H1 (cell line): ENCODE measurements at regions not wholly inside any gene's neighbourhood (a gene's known extent, or its start where the extent isn't known, plus 50 kb on each side); places are given as distances from the start of the nearest gene placed in this dataset.

Experiments
- CTCF ChIA-PET: fragments of 300-600 bp; sonication (Branson Sonifier 250); formaldehyde crosslinking; loops from one replicate; lab custom pipeline; 2021; ENCODE audit not compliant: partially characterized antibody; lab: Charles Lee
- POLR2A ChIA-PET: fragments of 300-600 bp; sonication (Branson Sonifier 250); formaldehyde crosslinking; loops from one replicate; lab custom pipeline; 2021; ENCODE audit warnings: inconsistent platforms; ENCODE audit not compliant: partially characterized antibody; lab: Charles Lee
- DNase-seq, 2 experiments: peaks; one replicate each; pipeline versions ENCODE4 v3.0.0 to v3.0.0-alpha.2; 2010 to 2022; ENCODE audit warnings: low spot score in 2 of 2, low read depth in 1 of 2, mixed read lengths in 1 of 2
- FAIRE-seq: peaks from 2 replicates; lab custom pipeline; 2011; peaks lifted over from hg19 to GRCh38; lab: Jason Lieb, UNC
- H2AFZ ChIP-seq: 2 replicates; pipeline ENCODE4 v1.8.1; 2012; ENCODE audit warnings: low read length, inconsistent platforms
- H2AK5ac ChIP-seq: 2 replicates; pipeline ENCODE4 v1.6.1; 2013; ENCODE audit warnings: low read depth, low read length
- H2BK120ac ChIP-seq: replicated peaks from 2 replicates; pipeline ENCODE3; 2013; ENCODE audit warnings: low read depth, low read length, inconsistent platforms
- H2BK12ac ChIP-seq: 2 replicates; pipeline ENCODE4 v1.6.1; 2013; ENCODE audit warnings: low read depth, low read length
- H2BK15ac ChIP-seq: 2 replicates; pipeline ENCODE4 v1.6.1; 2013; ENCODE audit warnings: low read length
- H2BK20ac ChIP-seq: 2 replicates; pipeline ENCODE4 v1.6.1; 2013; ENCODE audit warnings: low read length
- H2BK5ac ChIP-seq: 2 replicates; pipeline ENCODE4 v1.6.1; 2013; ENCODE audit warnings: low read depth, low read length
- H3K14ac ChIP-seq: 2 replicates; pipeline ENCODE4 v1.6.1; 2013; ENCODE audit warnings: inconsistent platforms; ENCODE audit not compliant: insufficient read length
- H3K18ac ChIP-seq: 2 replicates; pipeline ENCODE4 v1.6.1; 2013; ENCODE audit warnings: low read length; ENCODE audit errors: extremely low read depth
- H3K23ac ChIP-seq: 2 replicates; pipeline ENCODE4 v1.6.1; 2013; ENCODE audit warnings: inconsistent platforms; ENCODE audit not compliant: insufficient read length
- H3K23me2 ChIP-seq: 2 replicates; pipeline ENCODE4 v1.6.1; 2013; ENCODE audit warnings: low read depth, low read length
- H3K27ac ChIP-seq: 2 replicates; pipeline ENCODE4 v1.6.1; 2011; ENCODE audit warnings: low read depth, low read length, inconsistent platforms
- H3K27me3 ChIP-seq, 4 experiments: replicated peaks in 1 of 4; 1 replicate in 1 of 4; 2 replicates in 3 of 4; pipeline versions ENCODE4 v1.6.1 to v1.8.1; 2011 to 2013; ENCODE audit warnings: low read length in 3 of 4, mild to moderate bottlenecking in 3 of 4, inconsistent platforms in 2 of 4, mixed read lengths in 2 of 4, moderate library complexity in 1 of 4; ENCODE audit not compliant: control insufficient read depth in 3 of 4, insufficient read depth in 3 of 4; ENCODE audit errors: extremely low read depth in 1 of 4
- H3K36me3 ChIP-seq, 4 experiments: 2 replicates each; pipeline versions ENCODE4 v1.6.1 to v1.8.1; 2011 to 2013; ENCODE audit warnings: mild to moderate bottlenecking in 4 of 4, low read length in 3 of 4, moderate library complexity in 2 of 4, control low read depth in 1 of 4, inconsistent platforms in 1 of 4; ENCODE audit not compliant: insufficient read depth in 4 of 4, control insufficient read depth in 2 of 4
- H3K4ac ChIP-seq: replicated peaks from 2 replicates; pipeline ENCODE3; 2013; ENCODE audit warnings: low read length, low read depth, mixed read lengths, inconsistent platforms; ENCODE audit not compliant: insufficient read length
- H3K4me1 ChIP-seq, 4 experiments: replicated peaks in 1 of 4; 1 replicate in 1 of 4; 2 replicates in 3 of 4; pipeline versions ENCODE4 v1.6.1 to v1.8.1; 2011 to 2013; ENCODE audit warnings: low read length in 3 of 4, inconsistent platforms in 2 of 4, mixed read lengths in 1 of 4; ENCODE audit not compliant: insufficient read depth in 4 of 4, control insufficient read depth in 3 of 4
- H3K4me2 ChIP-seq, 2 experiments: 2 replicates each; pipeline versions ENCODE4 v1.6.1 to v1.8.1; 2011 to 2013; ENCODE audit warnings: low read depth in 2 of 2, low read length in 2 of 2, control low read depth in 1 of 2, inconsistent platforms in 1 of 2, mild to moderate bottlenecking in 1 of 2; ENCODE audit not compliant: insufficient read depth in 1 of 2
- H3K4me3 ChIP-seq, 4 experiments: fragments of 200-600, 300-600 bp in 1 of 4; sonication (generic), shearing (Covaris generic), sonication (Bioruptor Twin) in 1 of 4; 2 replicates each; pipeline versions ENCODE4 v1.5.1 to v1.8.1; 2011 to 2016; ENCODE audit warnings: low read length in 4 of 4, low read depth in 3 of 4, control low read depth in 2 of 4, inconsistent platforms in 2 of 4, mild to moderate bottlenecking in 2 of 4, mixed read lengths in 1 of 4, moderate library complexity in 1 of 4; ENCODE audit not compliant: insufficient read depth in 2 of 4; ENCODE audit errors: extremely low read depth in 1 of 4
- H3K56ac ChIP-seq: replicated peaks from 2 replicates; pipeline ENCODE3; 2013; ENCODE audit warnings: low read depth, mild to moderate bottlenecking, mixed read lengths, low read length, inconsistent platforms; ENCODE audit not compliant: insufficient read length
- H3K79me1 ChIP-seq: 2 replicates; pipeline ENCODE4 v1.6.1; 2013; ENCODE audit warnings: low read depth, low read length, control low read depth
- H3K79me2 ChIP-seq, 2 experiments: 2 replicates each; pipeline versions ENCODE4 v1.6.1 to v1.8.1; 2012 to 2013; ENCODE audit warnings: low read length in 2 of 2, mild to moderate bottlenecking in 2 of 2, inconsistent platforms in 1 of 2; ENCODE audit not compliant: insufficient read depth in 2 of 2, control insufficient read depth in 1 of 2
- H3K9ac ChIP-seq, 4 experiments: replicated peaks in 1 of 4; 1 replicate in 1 of 4; 2 replicates in 3 of 4; pipeline versions ENCODE4 v1.6.1 to v1.8.1; 2011 to 2013; ENCODE audit warnings: low read depth in 3 of 4, low read length in 3 of 4, control low read depth in 2 of 4, mild to moderate bottlenecking in 2 of 4, moderate library complexity in 2 of 4, inconsistent platforms in 1 of 4; ENCODE audit errors: extremely low read depth in 1 of 4
- H3K9me3 ChIP-seq, 2 experiments: 2 replicates each; pipeline versions ENCODE4 v1.6.1 to v1.8.1; 2012 to 2013; ENCODE audit warnings: mild to moderate bottlenecking in 2 of 2, moderate library complexity in 2 of 2, control low read depth in 1 of 2, inconsistent platforms in 1 of 2, low read depth in 1 of 2, low read length in 1 of 2, mixed read lengths in 1 of 2; ENCODE audit not compliant: insufficient read depth in 2 of 2
- H4K20me1 ChIP-seq, 2 experiments: replicated peaks in 1 of 2; 2 replicates each; pipeline versions ENCODE3 to v1.8.1; 2011 to 2013; ENCODE audit warnings: inconsistent platforms in 2 of 2, low read length in 2 of 2, mild to moderate bottlenecking in 1 of 2; ENCODE audit not compliant: insufficient read depth in 2 of 2, control insufficient read depth in 1 of 2
- H4K5ac ChIP-seq: 2 replicates; pipeline ENCODE4 v1.6.1; 2013; ENCODE audit warnings: low read length, low read depth, mixed read lengths, inconsistent platforms; ENCODE audit not compliant: insufficient read length
- H4K8ac ChIP-seq: 2 replicates; pipeline ENCODE4 v1.8.0; 2013; ENCODE audit warnings: mild to moderate bottlenecking, moderate library complexity, low read length, inconsistent platforms; ENCODE audit not compliant: insufficient read depth; ENCODE audit errors: extremely low read depth
- H4K91ac ChIP-seq: replicated peaks from 2 replicates; pipeline ENCODE3; 2013; ENCODE audit warnings: low read length, mixed read lengths, inconsistent platforms; ENCODE audit not compliant: insufficient read length
- ASH2L ChIP-seq: fragments of 200-600, 300-600 bp; sonication (generic); IDR thresholded peaks from one replicate; pipeline ENCODE4 v1.7.1; 2017; ENCODE audit warnings: low read length
- BCL11A ChIP-seq, 2 experiments: IDR thresholded peaks; one replicate each; pipeline ENCODE4 v1.6.1; 2011; ENCODE audit warnings: low read depth in 2 of 2, low read length in 2 of 2, mild to moderate bottlenecking in 2 of 2
- CEBPB ChIP-seq: IDR thresholded peaks from 2 replicates; pipeline ENCODE4 v1.6.1; 2012; ENCODE audit warnings: low read depth, low read length
- FOSL1 ChIP-seq: IDR thresholded peaks from 2 replicates; pipeline ENCODE4 v1.6.1; 2011; ENCODE audit warnings: mild to moderate bottlenecking, low read depth, low read length, moderate library complexity; ENCODE audit not compliant: insufficient read depth
- GTF2F1 ChIP-seq: IDR thresholded peaks from 2 replicates; pipeline ENCODE4 v1.6.1; 2012; ENCODE audit warnings: low read depth, low read length, improper control_type of control experiment, borderline replicate concordance
- HDAC2 ChIP-seq, 2 experiments: fragments of 300-600 bp in 1 of 2; sonication (generic) in 1 of 2; IDR thresholded peaks; 2 replicates each; pipeline ENCODE4 v1.6.1; 2011 to 2012; ENCODE audit warnings: low read depth in 2 of 2, low read length in 2 of 2, mild to moderate bottlenecking in 2 of 2, moderate library complexity in 2 of 2, borderline replicate concordance in 1 of 2, inconsistent platforms in 1 of 2
- JUN ChIP-seq: IDR thresholded peaks from 2 replicates; pipeline ENCODE4 v1.6.1; 2011; ENCODE audit warnings: low read depth, mild to moderate bottlenecking, improper control_type of control experiment, low read length
- JUND ChIP-seq: IDR thresholded peaks from 2 replicates; pipeline ENCODE4 v1.6.1; 2011; ENCODE audit warnings: mild to moderate bottlenecking, improper control_type of control experiment, low read length
- NANOG ChIP-seq: IDR thresholded peaks from 2 replicates; pipeline ENCODE4 v1.6.1; 2011; ENCODE audit warnings: low read length, low read depth, mild to moderate bottlenecking, inconsistent platforms; ENCODE audit not compliant: insufficient read depth, poor library complexity, severe bottlenecking
- PHF8 ChIP-seq: fragments of 200-600 bp; sonication (generic); conservative IDR thresholded peaks from 2 replicates; pipeline ENCODE4 v1.7.1; 2012; ENCODE audit warnings: low read depth, mild to moderate bottlenecking, inconsistent platforms, low read length, moderate library complexity
- POLR2AphosphoS5 ChIP-seq: IDR thresholded peaks from 2 replicates; pipeline ENCODE4 v1.6.1; 2011; ENCODE audit warnings: low read depth, low read length
- SIN3A ChIP-seq, 2 experiments: IDR thresholded peaks in 1 of 2; conservative IDR thresholded peaks in 1 of 2; 2 replicates each; pipeline ENCODE4 v1.6.1; 2011 to 2012; ENCODE audit warnings: low read length in 2 of 2, improper control_type of control experiment in 1 of 2, low read depth in 1 of 2, mild to moderate bottlenecking in 1 of 2
- SP4 ChIP-seq: IDR thresholded peaks from 2 replicates; pipeline ENCODE4 v1.6.1; 2012; ENCODE audit warnings: low read length, inconsistent platforms
- TAF7 ChIP-seq: optimal IDR thresholded peaks from 2 replicates; pipeline ENCODE3; 2011; ENCODE audit warnings: low read depth, mild to moderate bottlenecking, inconsistent platforms, low read length, moderate library complexity, borderline replicate concordance
- TBP ChIP-seq: IDR thresholded peaks from 2 replicates; pipeline ENCODE4 v1.6.1; 2011; ENCODE audit warnings: low read depth, low read length, improper control_type of control experiment
- WGBS, 2 experiments: shearing (Covaris generic) in 1 of 2; methylation state at CpG; one replicate each; pipeline versions ENCODE4 v1.1.6 to v1.1.7; 2013 to 2015; ENCODE audit warnings: low lambda C conversion rate in 2 of 2, mixed read lengths in 2 of 2, inconsistent platforms in 1 of 2, low coverage in 1 of 2, missing lambda C conversion rate in 1 of 2; ENCODE audit not compliant: insufficient replicate concordance in 2 of 2, insufficient coverage in 1 of 2, insufficient read length in 1 of 2; ENCODE audit errors: extremely low coverage in 1 of 2, missing lambda C conversion rate in 1 of 2; 5-methylcytosine and 5-hydroxymethylcytosine counted together
- TF ChIP-seq, protein P1 (sequence below): IDR thresholded peaks from 2 replicates; pipeline ENCODE4 v1.6.1; 2012; ENCODE audit warnings: inconsistent platforms

- no peak overlapping the region for H3K4ac ChIP-seq
- H2BK20ac ChIP-seq, result no peak overlapping the region
- no peak overlapping the region for H2AK5ac ChIP-seq
- no peaks in the 10 kb centered on the region for H3K79me1 ChIP-seq
- H3K36me3 ChIP-seq, result no peaks in the 10 kb centered on the region
- H2BK5ac ChIP-seq, result no peak overlapping the region
- no peak overlapping the region for H3K27ac ChIP-seq
- DNase-seq, result no peak
- no peak overlapping the region for H4K91ac ChIP-seq
- no peaks in the 10 kb centered on the region for H3K27me3 ChIP-seq
- no peak overlapping the region for H2AFZ ChIP-seq
- H2BK120ac ChIP-seq, result no peak overlapping the region
- H2BK15ac ChIP-seq, result no peak overlapping the region
- no peaks in the 10 kb centered on the region for H3K9me3 ChIP-seq
- no peaks in the 10 kb centered on the region for H3K4me1 ChIP-seq
- H2BK12ac ChIP-seq, result no peak overlapping the region
- no peak overlapping the region for H4K5ac ChIP-seq
- H4K20me1 ChIP-seq, result no peaks in the 10 kb centered on the region
- H4K8ac ChIP-seq, result no peak overlapping the region
- POLR2A ChIA-PET, result no interaction called here
- no peak overlapping the region for H3K18ac ChIP-seq
- CTCF ChIA-PET, result no interaction called here
- H3K4me3 ChIP-seq, result no peak overlapping the region
- H3K56ac ChIP-seq, result no peak overlapping the region
- 89% methylated on average over 2 of the region's 2 CpGs; no CpG with 5 or more reads in 1 of the 2 experiments for WGBS, 2 experiments
- no peak for FAIRE-seq
- no peak overlapping the region for H3K4me2 ChIP-seq
- H3K23ac ChIP-seq, result no peak overlapping the region
- no peaks in the 10 kb centered on the region for H3K23me2 ChIP-seq
- H3K9ac ChIP-seq, result no peak overlapping the region
- no peaks in the 10 kb centered on the region for H3K79me2 ChIP-seq
- no peak overlapping the region for H3K14ac ChIP-seq
- TF ChIP-seq CEBPB, result no peak
- no peak for TF ChIP-seq FOSL1
- TF ChIP-seq POLR2AphosphoS5, result no peak
- TF ChIP-seq SIN3A (conservative IDR thresholded peaks at IDR 0.05 in 1 of 2, IDR thresholded peaks at IDR 0.05 in 1 of 2; ENCODE audit: low read depth in 1 of 2, low read length in 2 of 2), result no peak
- no peak for TF ChIP-seq PHF8
- no peak for TF ChIP-seq JUN
- no peak for TF ChIP-seq HDAC2 (IDR thresholded peaks at IDR 0.05; ENCODE audit: borderline replicate concordance in 1 of 2, low read depth in 2 of 2, low read length in 2 of 2)
- TF ChIP-seq GTF2F1, result no peak
- TF ChIP-seq ASH2L, result no peak
- no peak for TF ChIP-seq JUND
- no peak for TF ChIP-seq TAF7
- TF ChIP-seq TBP, result no peak
- no peak for TF ChIP-seq SP4
- TF ChIP-seq, protein P1, sequence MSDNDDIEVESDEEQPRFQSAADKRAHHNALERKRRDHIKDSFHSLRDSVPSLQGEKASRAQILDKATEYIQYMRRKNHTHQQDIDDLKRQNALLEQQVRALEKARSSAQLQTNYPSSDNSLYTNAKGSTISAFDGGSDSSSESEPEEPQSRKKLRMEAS, result no peak
- no peak for TF ChIP-seq BCL11A (IDR thresholded peaks at IDR 0.05; ENCODE audit: low read depth in 2 of 2, low read length in 2 of 2)
- TF ChIP-seq NANOG, result no peak
These were observed 365.6 kb upstream of the DPPA4 start for GRCh38 chr3:109702976-109703375.
